Naive B cell (primary cell): ENCODE measurements at regions not wholly inside any gene's neighbourhood (a gene's known extent, or its start where the extent isn't known, plus 50 kb on each side); places are given as distances from the start of the nearest gene placed in this dataset.
A peak's percentile ranks its signal among the peaks of the same experiment; 100 is the strongest.
"Not testable (repeated sequence)": the region's sequence is repeated elsewhere in the genome, so short reads cannot be mapped to it uniquely, and the experiment has no call there.

ENCODE experiments used
- ATAC-seq, 2 donors: fragments of 150-1000 bp; cut with Tn5 transposase; 2 replicates each; pipeline ENCODE4 v1.10.0; 2021; ENCODE audit warnings: low read depth in 2 of 2, mild to moderate bottlenecking in 2 of 2, moderate library complexity in 2 of 2
- DNase-seq: peaks from one replicate; pipeline ENCODE4 v3.0.0; 2022
- H3K27ac Mint-ChIP-seq, 6 donors: one replicate each; pipeline ENCODE4 v1.8.0; 2020 to 2022; ENCODE audit warnings: mild to moderate bottlenecking in 6 of 6, mixed read lengths in 6 of 6, moderate library complexity in 5 of 6, inconsistent platforms in 2 of 6
- H3K27me3 Mint-ChIP-seq, 3 donors: one replicate each; pipeline ENCODE4 v1.8.0; 2021 to 2022; ENCODE audit warnings: mixed read lengths in 3 of 3, mild to moderate bottlenecking in 1 of 3
- H3K36me3 Mint-ChIP-seq, 2 donors: one replicate each; pipeline ENCODE4 v1.8.0; 2020 to 2022; ENCODE audit warnings: mixed read lengths in 2 of 2, inconsistent platforms in 1 of 2, mild to moderate bottlenecking in 1 of 2
- H3K4me1 Mint-ChIP-seq, 3 donors: one replicate each; pipeline ENCODE4 v1.8.0; 2020 to 2022; ENCODE audit warnings: mixed read lengths in 3 of 3, inconsistent platforms in 1 of 3, mild to moderate bottlenecking in 1 of 3, moderate library complexity in 1 of 3
- H3K4me3 Mint-ChIP-seq, 8 donors: one replicate each; pipeline ENCODE4 v1.8.0; 2020 to 2022; ENCODE audit warnings: mild to moderate bottlenecking in 8 of 8, mixed read lengths in 8 of 8, moderate library complexity in 8 of 8, inconsistent platforms in 2 of 8
- H3K9me3 Mint-ChIP-seq, 7 donors: one replicate each; pipeline ENCODE4 v1.8.0; 2020 to 2022; ENCODE audit warnings: mixed read lengths in 7 of 7, mild to moderate bottlenecking in 5 of 7, inconsistent platforms in 2 of 7, moderate library complexity in 1 of 7

GRCh38 chr2:242038928-242039341 is 169.4 kb downstream of the RTP5 start:
- Mint-ChIP-seq H3K27me3 (peaks cover 38 to 69% (median 68%) of the 10 kb centered on the region in 3 donors), H3K4me3 (no peak overlapping the region), H3K4me1 (peaks cover 0 to 4% (median 0%) of the 10 kb centered on the region in 3 donors), H3K9me3 (peaks cover 0 to 2% (median 0%) of the 10 kb centered on the region in 7 donors), H3K27ac (no peak overlapping the region), H3K36me3 (no peaks in the 10 kb centered on the region)
- DNase-seq (no peak), ATAC-seq (no peak)

GRCh38 chr2:242040303-242040655 is 170.8 kb downstream of the RTP5 start:
- H3K27ac Mint-ChIP-seq: no peak overlapping the region

GRCh38 chr2:242040681-242041080 is 171.2 kb downstream of the RTP5 start:
- H3K4me3 Mint-ChIP-seq: no peak overlapping the region
- no peaks in the 10 kb centered on the region for H3K36me3 Mint-ChIP-seq
- ATAC-seq (no peak), DNase-seq (no peak)
- peaks cover 36 to 65% (median 64%) of the 10 kb centered on the region in 3 donors for H3K27me3 Mint-ChIP-seq
- H3K9me3 Mint-ChIP-seq: peaks cover 0 to 2% (median 0%) of the 10 kb centered on the region in 7 donors
- H3K4me1 Mint-ChIP-seq: peaks cover 0 to 4% (median 0%) of the 10 kb centered on the region in 3 donors
- no peak overlapping the region for H3K27ac Mint-ChIP-seq

More at GRCh38 chr2:242040303-242040655, 170.8 kb downstream of the RTP5 start:
- no peak for ATAC-seq
- H3K4me3 Mint-ChIP-seq: no peak overlapping the region
- H3K9me3 Mint-ChIP-seq: peaks cover 0 to 2% (median 0%) of the 10 kb centered on the region in 7 donors
- H3K4me1 Mint-ChIP-seq: peaks cover 0 to 4% (median 0%) of the 10 kb centered on the region in 3 donors
- DNase-seq: no peak
- peaks cover 36 to 69% (median 67%) of the 10 kb centered on the region in 3 donors for H3K27me3 Mint-ChIP-seq
- no peaks in the 10 kb centered on the region for H3K36me3 Mint-ChIP-seq

DNA sequence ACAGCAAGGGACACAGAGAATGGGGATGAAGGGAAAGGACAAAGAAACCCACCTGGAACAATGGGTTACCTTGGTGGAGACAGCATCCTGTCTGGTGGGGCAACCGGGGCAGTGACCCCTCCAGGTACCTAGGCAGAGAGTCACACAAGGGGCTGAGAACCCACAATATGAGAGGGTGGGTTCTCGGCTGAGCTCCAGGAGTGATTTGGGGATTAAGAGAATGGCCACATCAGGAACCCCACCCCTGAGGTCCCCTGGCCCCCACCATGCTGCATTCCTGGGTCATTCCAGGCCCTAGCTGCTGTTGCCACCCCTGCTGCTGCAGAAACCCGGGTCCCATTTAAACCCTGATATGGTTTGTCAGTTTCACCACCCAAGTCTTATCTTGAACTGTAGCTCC is 172.3 kb downstream of the RTP5 start:
- peaks cover 0 to 7% (median 0%) of the 10 kb centered on the region in 3 donors for H3K4me1 Mint-ChIP-seq
- H3K9me3 Mint-ChIP-seq: peaks cover 0 to 4% (median 0%) of the 10 kb centered on the region in 7 donors
- DNase-seq (no peak), ATAC-seq (no peak)
- H3K27ac Mint-ChIP-seq: no peak overlapping the region
- H3K4me3 Mint-ChIP-seq: no peak overlapping the region
- H3K27me3 Mint-ChIP-seq: peaks cover 38 to 64% (median 63%) of the 10 kb centered on the region in 3 donors
- H3K36me3 Mint-ChIP-seq: no peaks in the 10 kb centered on the region

GRCh38 chr2:242043538-242044312 is 174.2 kb downstream of the RTP5 start:
- peaks cover 0 to 4% (median 0%) of the 10 kb centered on the region in 3 donors for H3K4me1 Mint-ChIP-seq
- no peak for DNase-seq

DNA sequence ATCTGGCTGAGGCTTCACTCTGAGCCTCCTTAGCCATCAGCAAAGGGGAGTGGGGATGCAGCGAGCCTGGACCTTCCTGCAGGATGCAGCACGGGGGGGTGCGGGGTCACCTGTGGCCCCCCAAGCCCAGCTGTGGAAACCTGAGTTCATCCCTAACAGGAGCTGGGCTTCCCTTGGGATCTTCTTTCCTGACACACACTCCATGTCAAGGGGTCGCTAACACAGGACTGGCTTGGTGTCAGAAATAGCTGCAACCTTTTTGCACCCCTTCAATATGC is 174.7 kb downstream of the RTP5 start:
- H3K4me1 Mint-ChIP-seq: peaks cover 0 to 3% (median 0%) of the 10 kb centered on the region in 3 donors
- H3K27me3 Mint-ChIP-seq: peaks cover 39 to 61% (median 53%) of the 10 kb centered on the region in 3 donors
- no peak overlapping the region for H3K27ac Mint-ChIP-seq
- no peak for ATAC-seq
- peaks cover 0 to 6% of the 10 kb centered on the region in 2 donors for H3K36me3 Mint-ChIP-seq
- H3K9me3 Mint-ChIP-seq: peaks cover 0 to 8% (median 3%) of the 10 kb centered on the region in 7 donors
- no peak overlapping the region for H3K4me3 Mint-ChIP-seq
- DNase-seq: no peak

More at GRCh38 chr2:242043538-242044312, 174.2 kb downstream of the RTP5 start:
- no peak for ATAC-seq
- peak overlapping the region in 1 of 6 donors; percentile 61 for H3K27ac Mint-ChIP-seq
- H3K27me3 Mint-ChIP-seq: peaks cover 34 to 62% (median 57%) of the 10 kb centered on the region in 3 donors
- peaks cover 0 to 6% of the 10 kb centered on the region in 2 donors for H3K36me3 Mint-ChIP-seq
- H3K9me3 Mint-ChIP-seq: peaks cover 0 to 5% (median 0%) of the 10 kb centered on the region in 7 donors
- no peak overlapping the region for H3K4me3 Mint-ChIP-seq

GRCh38 chr2:242045596-242046144 is 176.1 kb downstream of the RTP5 start:
- ATAC-seq, H3K4me1 Mint-ChIP-seq, H3K36me3 Mint-ChIP-seq, DNase-seq: not testable (repeated sequence)
- Mint-ChIP-seq H3K27ac (peak overlapping the region in 1 of 6 donors; percentile 68), H3K4me3 (peak overlapping the region in 1 of 8 donors; percentile 60), H3K27me3 (peaks cover 39 to 53% (median 48%) of the 10 kb centered on the region in 3 donors), H3K9me3 (peaks cover 0 to 11% (median 5%) of the 10 kb centered on the region in 7 donors)

DNA sequence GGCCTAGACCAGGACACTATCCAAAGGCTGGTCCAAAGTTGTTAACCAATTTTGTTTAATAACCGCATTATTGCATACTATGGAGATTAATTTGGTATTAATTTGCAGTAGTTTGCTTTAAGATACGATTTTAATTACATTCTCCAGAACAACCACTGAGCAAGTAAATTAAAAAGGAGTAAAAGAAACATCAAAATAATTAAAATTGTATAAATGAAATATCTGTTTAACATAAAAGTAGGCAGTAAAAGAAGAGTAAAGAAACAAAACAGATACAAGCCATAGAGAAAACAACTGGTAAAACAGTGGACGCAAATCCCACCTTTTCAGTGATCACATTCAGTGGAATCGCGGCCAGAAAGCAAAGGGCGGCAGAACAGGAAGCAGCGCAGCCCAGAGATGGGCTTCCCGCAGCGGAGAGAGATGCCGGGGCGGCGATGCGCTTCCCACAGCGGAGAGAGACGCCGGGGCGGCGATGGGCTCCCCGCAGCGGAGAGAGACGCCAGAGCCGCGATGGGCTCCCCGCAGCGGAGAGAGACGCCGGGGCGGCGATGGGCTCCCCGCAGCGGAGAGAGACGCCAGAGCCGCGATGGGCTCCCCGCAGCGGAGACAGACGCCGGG is 176.8 kb downstream of the RTP5 start:
- H3K27ac Mint-ChIP-seq: no peak overlapping the region
- H3K27me3 Mint-ChIP-seq: peaks cover 39 to 51% (median 47%) of the 10 kb centered on the region in 3 donors
- H3K4me1 Mint-ChIP-seq: peaks cover 0 to 3% (median 0%) of the 10 kb centered on the region in 3 donors
- H3K4me3 Mint-ChIP-seq: peak overlapping the region in 5 of 8 donors; percentile 29 to 63 (median 55)
- peaks cover 0 to 11% (median 5%) of the 10 kb centered on the region in 7 donors for H3K9me3 Mint-ChIP-seq
- no peak for DNase-seq
- H3K36me3 Mint-ChIP-seq: peaks cover 0 to 6% of the 10 kb centered on the region in 2 donors
- no peak for ATAC-seq

DNA sequence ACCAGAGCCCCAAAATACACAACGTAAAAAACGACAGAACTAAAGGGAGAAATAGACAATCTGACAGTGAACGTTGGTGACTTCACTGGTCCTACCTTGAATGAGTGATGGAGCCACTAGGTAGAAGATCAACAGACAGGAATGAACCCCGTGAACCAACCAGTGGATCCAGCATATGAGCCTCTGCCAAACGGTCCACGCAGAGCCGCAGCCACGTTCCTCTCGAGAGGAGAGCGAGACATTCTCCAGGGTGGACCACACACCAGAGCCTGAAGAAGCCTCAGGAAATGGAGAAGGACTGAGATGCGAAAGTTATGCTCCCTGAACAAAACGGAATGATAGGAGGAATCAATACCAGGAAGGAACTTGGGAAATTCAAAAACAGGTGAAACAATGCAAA is 178.4 kb downstream of the RTP5 start:
- peaks cover 0 to 11% (median 5%) of the 10 kb centered on the region in 7 donors for H3K9me3 Mint-ChIP-seq
- H3K27me3 Mint-ChIP-seq: peaks cover 29 to 43% (median 36%) of the 10 kb centered on the region in 3 donors
- DNase-seq (no peak), ATAC-seq (no peak)
- peak overlapping the region in 1 of 6 donors; percentile 34 for H3K27ac Mint-ChIP-seq
- peaks cover 0 to 3% (median 0%) of the 10 kb centered on the region in 3 donors for H3K4me1 Mint-ChIP-seq
- peak overlapping the region in 2 of 8 donors; percentile 11 to 45 for H3K4me3 Mint-ChIP-seq
- H3K36me3 Mint-ChIP-seq: peaks cover 0 to 6% of the 10 kb centered on the region in 2 donors

GRCh38 chr2:242048479-242048878 is 178.9 kb downstream of the RTP5 start:
- DNase-seq: no peak
- no peak overlapping the region for H3K27ac Mint-ChIP-seq

DNA sequence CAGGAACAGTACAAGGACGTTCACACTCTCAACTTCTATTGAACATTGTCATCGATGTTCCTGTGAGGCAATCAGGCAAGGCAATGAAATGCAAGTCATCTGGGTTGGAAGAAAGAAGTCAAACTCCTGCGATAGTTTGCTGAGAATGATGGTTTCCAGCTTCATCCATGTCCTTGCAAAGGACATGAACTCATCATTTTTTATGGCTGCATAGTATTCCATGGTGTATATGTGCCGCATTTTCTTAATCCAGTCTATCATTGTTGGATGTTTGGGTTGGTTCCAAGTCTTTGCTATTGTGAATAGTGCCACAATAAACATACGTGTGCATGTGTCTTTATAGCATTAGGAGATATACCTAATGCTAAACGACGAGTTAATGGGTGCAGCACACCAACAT is 180.0 kb downstream of the RTP5 start:
- H3K4me1 Mint-ChIP-seq, ATAC-seq, DNase-seq, H3K27ac Mint-ChIP-seq, H3K4me3 Mint-ChIP-seq, H3K36me3 Mint-ChIP-seq: not testable (repeated sequence)
- H3K9me3 Mint-ChIP-seq: peaks cover 0 to 11% (median 4%) of the 10 kb centered on the region in 7 donors
- H3K27me3 Mint-ChIP-seq: peaks cover 24 to 38% (median 32%) of the 10 kb centered on the region in 3 donors

More at GRCh38 chr2:242048479-242048878, 178.9 kb downstream of the RTP5 start:
- peaks cover 29 to 40% (median 33%) of the 10 kb centered on the region in 3 donors for H3K27me3 Mint-ChIP-seq
- ATAC-seq: no peak
- H3K4me1 Mint-ChIP-seq: peaks cover 0 to 3% (median 0%) of the 10 kb centered on the region in 3 donors
- H3K9me3 Mint-ChIP-seq: peaks cover 0 to 11% (median 5%) of the 10 kb centered on the region in 7 donors
- H3K4me3 Mint-ChIP-seq: no peak overlapping the region
- H3K36me3 Mint-ChIP-seq: peaks cover 0 to 6% of the 10 kb centered on the region in 2 donors

DNA sequence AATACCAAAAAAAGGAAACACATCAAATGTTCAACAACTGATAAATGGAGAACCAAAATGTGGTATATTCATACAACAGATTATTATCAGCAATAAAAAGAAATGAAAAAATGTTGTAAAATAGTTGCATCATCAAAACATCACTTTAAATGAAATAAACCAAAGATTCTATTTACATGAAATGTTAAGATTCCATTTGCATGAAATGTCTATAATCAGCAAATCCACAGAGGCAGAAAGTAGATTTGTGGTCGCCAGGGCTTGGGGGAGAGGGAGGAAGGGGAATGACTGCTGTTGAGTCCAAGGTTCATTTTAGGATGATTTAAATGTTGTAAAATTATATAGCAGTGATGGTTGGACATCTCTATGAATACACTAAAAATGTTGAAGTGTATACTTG is 181.9 kb downstream of the RTP5 start:
- DNase-seq (no peak), ATAC-seq (no peak)
- no peak overlapping the region for H3K27ac Mint-ChIP-seq
- H3K4me1 Mint-ChIP-seq: peaks cover 0 to under 1% (median 0%) of the 10 kb centered on the region in 3 donors
- peaks cover 20 to 33% (median 31%) of the 10 kb centered on the region in 3 donors for H3K27me3 Mint-ChIP-seq
- H3K4me3 Mint-ChIP-seq: no peak overlapping the region
- H3K9me3 Mint-ChIP-seq: peaks cover 0 to 8% (median 2%) of the 10 kb centered on the region in 7 donors
- peaks cover 0 to 6% of the 10 kb centered on the region in 2 donors for H3K36me3 Mint-ChIP-seq

- no peak for ATAC-seq
- Mint-ChIP-seq H3K36me3 (peaks cover 0 to 6% of the 10 kb centered on the region in 2 donors), H3K27me3 (peaks cover 21 to 40% (median 39%) of the 10 kb centered on the region in 3 donors), H3K4me3 (no peak overlapping the region), H3K27ac (peak overlapping the region in 2 of 6 donors; percentile 23 to 58), H3K9me3 (peaks cover 0 to 8% (median 5%) of the 10 kb centered on the region in 7 donors), H3K4me1 (no peaks in the 10 kb centered on the region)
- DNase-seq: no peak
Measured at GRCh38 chr2:242052421-242052820, 182.9 kb downstream of the RTP5 start.
